ENCODE measurements at regions not wholly inside any gene's neighbourhood (a gene's known extent, or its start where the extent isn't known, plus 50 kb on each side); places are given as distances from the start of the nearest gene placed in this dataset.

DNA sequence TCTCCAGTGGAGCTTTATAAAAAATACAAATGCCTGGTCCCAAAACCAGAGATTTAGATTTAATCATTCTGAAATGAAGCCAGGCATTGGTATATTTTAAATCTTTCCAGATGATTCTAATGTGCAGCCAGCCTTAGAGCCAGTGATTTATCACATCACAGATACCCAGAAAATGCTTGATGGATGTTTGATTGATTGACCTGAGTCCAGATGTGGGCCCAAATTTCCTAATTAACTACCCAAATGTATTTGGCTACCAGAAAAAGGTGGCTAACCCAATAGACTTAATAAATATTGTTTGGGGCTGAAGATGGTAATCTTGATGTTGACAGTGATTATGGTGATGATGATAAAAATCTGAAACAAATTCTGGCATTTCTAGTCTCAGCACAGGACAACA is 93.1 kb downstream of the ABCC12 start:
- ChIA-PET POLR2A (ENCODE audit: partially characterized antibody) (no interaction called here), CTCF (ENCODE audit: partially characterized antibody) (no interaction called here)
- Histone ChIP-seq H3K9me3 (ENCODE audit: insufficient read depth in 2 of 2, low read depth in 1 of 2, low read length in 1 of 2) (peaks cover 2 to 12% of the 10 kb centered on the region in 2 experiments; a peak in 2 of 4 replicates), H3K27me3 (replicated peaks in 1 of 4; ENCODE audit: control insufficient read depth in 3 of 4, extremely low read depth in 1 of 4, insufficient read depth in 3 of 4, low read length in 3 of 4) (no peaks in the 10 kb centered on the region), H2BK120ac (replicated peaks; ENCODE audit: low read depth, low read length) (no peak overlapping the region), H3K27ac (ENCODE audit: low read depth, low read length) (no peak overlapping the region), H3K36me3 (ENCODE audit: control insufficient read depth in 2 of 4, insufficient read depth in 4 of 4, low read length in 3 of 4) (no peaks in the 10 kb centered on the region), H4K20me1 (replicated peaks in 1 of 2; ENCODE audit: control insufficient read depth in 1 of 2, insufficient read depth in 2 of 2, low read length in 2 of 2) (no peaks in the 10 kb centered on the region), H2BK5ac (ENCODE audit: low read depth, low read length) (no peak overlapping the region), H3K56ac (replicated peaks; ENCODE audit: insufficient read length, low read depth, low read length) (no peak overlapping the region), H4K8ac (ENCODE audit: extremely low read depth, insufficient read depth, low read length) (no peak overlapping the region), H3K4me1 (replicated peaks in 1 of 4; ENCODE audit: control insufficient read depth in 3 of 4, insufficient read depth in 4 of 4, low read length in 3 of 4) (no peaks in the 10 kb centered on the region), H3K4me2 (ENCODE audit: insufficient read depth in 1 of 2, low read depth in 2 of 2, low read length in 2 of 2) (no peak overlapping the region), H2AK5ac (ENCODE audit: low read depth, low read length) (no peak overlapping the region), H2BK15ac (ENCODE audit: low read length) (no peak overlapping the region), H4K5ac (ENCODE audit: insufficient read length, low read depth, low read length) (no peak overlapping the region), H3K18ac (ENCODE audit: extremely low read depth, low read length) (no peak overlapping the region), H3K9ac (replicated peaks in 1 of 4; ENCODE audit: extremely low read depth in 1 of 4, low read depth in 3 of 4, low read length in 3 of 4) (no peak overlapping the region), H3K23ac (ENCODE audit: insufficient read length) (no peak overlapping the region), H2BK20ac (ENCODE audit: low read length) (no peak overlapping the region), H3K14ac (ENCODE audit: insufficient read length) (no peak overlapping the region), H3K4ac (replicated peaks; ENCODE audit: insufficient read length, low read depth, low read length) (no peak overlapping the region), H3K23me2 (ENCODE audit: low read depth, low read length) (no peaks in the 10 kb centered on the region), H4K91ac (replicated peaks; ENCODE audit: insufficient read length, low read length) (no peak overlapping the region), H2BK12ac (ENCODE audit: low read depth, low read length) (no peak overlapping the region), H3K79me2 (ENCODE audit: control insufficient read depth in 1 of 2, insufficient read depth in 2 of 2, low read length in 2 of 2) (no peaks in the 10 kb centered on the region), H3K4me3 (ENCODE audit: extremely low read depth in 1 of 4, insufficient read depth in 2 of 4, low read depth in 3 of 4, low read length in 4 of 4) (no peak overlapping the region), H3K79me1 (ENCODE audit: low read depth, low read length) (no peaks in the 10 kb centered on the region), H2AFZ (ENCODE audit: low read length) (no peak overlapping the region)
- DNase-seq (ENCODE audit: low read depth in 1 of 2, low spot score in 2 of 2) = no peak
- TF ChIP-seq TAF1 (IDR thresholded peaks at IDR 0.05; ENCODE audit: low read depth, low read length) = no peak
- TF ChIP-seq TAF7 (optimal IDR thresholded peaks at IDR 0.05; ENCODE audit: borderline replicate concordance, low read depth, low read length) = no peak
- no peak for TF ChIP-seq CHD1 (IDR thresholded peaks at IDR 0.05; ENCODE audit: low read depth, low read length)
- no peak for FAIRE-seq
